DOHH2 (cell line): ENCODE measurements at regions not wholly inside any gene's neighbourhood (a gene's known extent, or its start where the extent isn't known, plus 50 kb on each side); places are given as distances from the start of the nearest gene placed in this dataset.

ENCODE experiments used
- EZH2phosphoT487 ChIP-seq: fragments of 200-600 bp; sonication (generic); IDR thresholded peaks from 2 replicates; pipeline ENCODE4 v1.6.1; 2017; ENCODE audit warnings: borderline replicate concordance, mild to moderate bottlenecking, antibody characterized with exemption, low read length, moderate library complexity, mixed read lengths
- TF ChIP-seq, protein P1 (sequence below): fragments of 200-600 bp; sonication (generic); IDR thresholded peaks from one replicate; pipeline ENCODE4 v1.5.1; 2014; ENCODE audit warnings: antibody characterized with exemption, mild to moderate bottlenecking, low read depth, low read length; ENCODE audit not compliant: poor library complexity, severe bottlenecking

DNA sequence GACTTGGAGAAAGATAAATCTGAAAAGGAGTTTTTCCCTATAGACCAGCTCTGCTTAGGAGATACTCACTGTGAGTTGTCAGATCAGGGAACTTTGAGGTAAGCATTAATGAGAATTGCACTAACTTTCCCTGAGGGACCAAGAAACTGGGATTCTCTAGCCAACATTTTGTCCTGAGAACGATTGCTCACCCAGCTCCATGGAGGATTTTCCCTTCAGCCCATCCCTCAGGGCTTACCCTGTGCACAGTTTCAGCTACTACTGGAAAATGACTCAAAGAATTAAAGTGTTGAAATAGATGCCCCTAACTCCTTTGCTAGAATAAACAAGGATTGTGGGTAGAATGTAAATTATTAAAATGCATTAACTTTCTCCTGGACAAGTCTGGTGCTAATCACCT is 237.2 kb upstream of the IL12B start:
- TF ChIP-seq, protein P1, sequence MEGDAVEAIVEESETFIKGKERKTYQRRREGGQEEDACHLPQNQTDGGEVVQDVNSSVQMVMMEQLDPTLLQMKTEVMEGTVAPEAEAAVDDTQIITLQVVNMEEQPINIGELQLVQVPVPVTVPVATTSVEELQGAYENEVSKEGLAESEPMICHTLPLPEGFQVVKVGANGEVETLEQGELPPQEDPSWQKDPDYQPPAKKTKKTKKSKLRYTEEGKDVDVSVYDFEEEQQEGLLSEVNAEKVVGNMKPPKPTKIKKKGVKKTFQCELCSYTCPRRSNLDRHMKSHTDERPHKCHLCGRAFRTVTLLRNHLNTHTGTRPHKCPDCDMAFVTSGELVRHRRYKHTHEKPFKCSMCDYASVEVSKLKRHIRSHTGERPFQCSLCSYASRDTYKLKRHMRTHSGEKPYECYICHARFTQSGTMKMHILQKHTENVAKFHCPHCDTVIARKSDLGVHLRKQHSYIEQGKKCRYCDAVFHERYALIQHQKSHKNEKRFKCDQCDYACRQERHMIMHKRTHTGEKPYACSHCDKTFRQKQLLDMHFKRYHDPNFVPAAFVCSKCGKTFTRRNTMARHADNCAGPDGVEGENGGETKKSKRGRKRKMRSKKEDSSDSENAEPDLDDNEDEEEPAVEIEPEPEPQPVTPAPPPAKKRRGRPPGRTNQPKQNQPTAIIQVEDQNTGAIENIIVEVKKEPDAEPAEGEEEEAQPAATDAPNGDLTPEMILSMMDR: no peak
- no peak for TF ChIP-seq EZH2phosphoT487
